CD14-positive monocyte (primary cell): ENCODE measurements at regions not wholly inside any gene's neighbourhood (a gene's known extent, or its start where the extent isn't known, plus 50 kb on each side); places are given as distances from the start of the nearest gene placed in this dataset. TPM values are rescaled to one million over a fixed set of nuclear protein-coding genes. Genes with fewer than 3 reads are reported as not detected.
"Not testable (repeated sequence)": the region's sequence is repeated elsewhere in the genome, so short reads cannot be mapped to it uniquely, and the experiment has no call there.

Source experiments
- DNase-seq, 3 donors: peaks; one replicate each; pipeline ENCODE4 v3.0.0-alpha.2; 2011 to 2022
- H2AFZ ChIP-seq: 2 replicates; pipeline ENCODE4 v1.6.0; 2012; ENCODE audit warnings: mild to moderate bottlenecking, low read depth, low read length, inconsistent platforms; ENCODE audit not compliant: insufficient read depth, poor library complexity, severe bottlenecking
- H3K27ac ChIP-seq, 2 donors: 1 replicate in 1 of 2; 2 replicates in 1 of 2; pipeline ENCODE4 v1.5.1; 2012 to 2013; ENCODE audit warnings: low read length in 2 of 2, control low read depth in 1 of 2, inconsistent platforms in 1 of 2, low read depth in 1 of 2, mild to moderate bottlenecking in 1 of 2
- H3K27me3 ChIP-seq, 2 donors: one replicate each; pipeline versions ENCODE4 v1.6.0 to v1.6.1; 2011 to 2013; ENCODE audit warnings: low read length in 2 of 2; ENCODE audit not compliant: control insufficient read depth in 2 of 2, insufficient read depth in 2 of 2
- H3K36me3 ChIP-seq, 2 donors: replicated peaks in 1 of 2; 1 replicate in 1 of 2; 2 replicates in 1 of 2; pipeline versions ENCODE4 v1.5.1 to v1.6.1; 2012 to 2013; ENCODE audit warnings: low read length in 2 of 2, control low read depth in 1 of 2, inconsistent platforms in 1 of 2, mild to moderate bottlenecking in 1 of 2; ENCODE audit not compliant: insufficient read depth in 2 of 2, control insufficient read depth in 1 of 2
- H3K4me1 ChIP-seq, 2 donors: 1 replicate in 1 of 2; 2 replicates in 1 of 2; pipeline versions ENCODE4 v1.5.1 to v1.6.1; 2012 to 2013; ENCODE audit warnings: low read length in 2 of 2, control low read depth in 1 of 2, inconsistent platforms in 1 of 2, mild to moderate bottlenecking in 1 of 2, moderate library complexity in 1 of 2; ENCODE audit not compliant: insufficient read depth in 2 of 2, control insufficient read depth in 1 of 2
- H3K4me2 ChIP-seq: replicated peaks from 2 replicates; pipeline ENCODE3; 2012; ENCODE audit warnings: low read length, moderate library complexity, mild to moderate bottlenecking; ENCODE audit not compliant: poor library complexity, severe bottlenecking; ENCODE audit errors: extremely low read depth
- H3K4me3 ChIP-seq, 3 experiments: fragments of 200-600 bp in 1 of 3; sonication (generic) in 1 of 3; replicated peaks in 1 of 3; 1 replicate in 2 of 3; 2 replicates in 1 of 3; pipeline ENCODE4 v1.5.1; 2011 to 2013; ENCODE audit warnings: low read length in 3 of 3, mild to moderate bottlenecking in 3 of 3, control low read depth in 2 of 3, low read depth in 2 of 3, inconsistent platforms in 1 of 3, moderate library complexity in 1 of 3
- H3K79me2 ChIP-seq: 2 replicates; pipeline ENCODE4 v1.6.0; 2012; ENCODE audit warnings: mild to moderate bottlenecking, control low read depth, inconsistent platforms, low read length, moderate library complexity; ENCODE audit not compliant: insufficient read depth
- H3K9ac ChIP-seq: 2 replicates; pipeline ENCODE4 v1.6.0; 2017; ENCODE audit warnings: low read length, mild to moderate bottlenecking; ENCODE audit not compliant: insufficient read depth, poor library complexity, severe bottlenecking
- H3K9me3 ChIP-seq, 2 donors: replicated peaks in 1 of 2; 1 replicate in 1 of 2; 2 replicates in 1 of 2; pipeline versions ENCODE4 v1.5.1 to v1.6.1; 2012 to 2013; ENCODE audit warnings: low read length in 2 of 2, control low read depth in 1 of 2; ENCODE audit not compliant: control insufficient read depth in 1 of 2, insufficient read depth in 1 of 2
- H4K20me1 ChIP-seq: 2 replicates; pipeline ENCODE4 v1.6.0; 2012; ENCODE audit warnings: mild to moderate bottlenecking, low read length, control low read depth, moderate library complexity; ENCODE audit not compliant: insufficient read depth
- H3K27ac Mint-ChIP-seq, 7 donors: one replicate each; pipeline ENCODE4 v1.8.0; 2020; ENCODE audit warnings: mild to moderate bottlenecking in 7 of 7, mixed read lengths in 7 of 7, moderate library complexity in 6 of 7, inconsistent platforms in 2 of 7
- H3K27me3 Mint-ChIP-seq, 3 donors: one replicate each; pipeline ENCODE4 v1.8.0; 2021 to 2022; ENCODE audit warnings: low read depth in 3 of 3, mild to moderate bottlenecking in 3 of 3, mixed read lengths in 3 of 3, moderate library complexity in 3 of 3, inconsistent platforms in 1 of 3
- H3K36me3 Mint-ChIP-seq, 2 donors: one replicate each; pipeline ENCODE4 v1.8.0; 2020; ENCODE audit warnings: mixed read lengths in 2 of 2, inconsistent platforms in 1 of 2, mild to moderate bottlenecking in 1 of 2
- H3K4me1 Mint-ChIP-seq: one replicate; pipeline ENCODE4 v1.8.0; 2020; ENCODE audit warnings: mild to moderate bottlenecking, mixed read lengths
- H3K4me3 Mint-ChIP-seq, 2 donors: one replicate each; pipeline ENCODE4 v1.8.0; 2020; ENCODE audit warnings: mild to moderate bottlenecking in 2 of 2, mixed read lengths in 2 of 2, moderate library complexity in 1 of 2
- H3K9me3 Mint-ChIP-seq, 7 donors: one replicate each; pipeline ENCODE4 v1.8.0; 2020 to 2022; ENCODE audit warnings: mixed read lengths in 7 of 7, mild to moderate bottlenecking in 6 of 7, moderate library complexity in 6 of 7, inconsistent platforms in 2 of 7
- WGBS: methylation state at CpG from one replicate; pipeline ENCODE4 v1.1.5; 2013; ENCODE audit warnings: missing lambda C conversion rate; ENCODE audit not compliant: insufficient coverage; 5-methylcytosine and 5-hydroxymethylcytosine counted together
- intact Hi-C, 2 donors: fragments of 100-400 bp; cut with micrococcal nuclease; formaldehyde crosslinking; loops; one replicate each; pipeline versions ENCODE4 v1.15.0 to v1.15.1; 2023
- small RNA-seq: library from RNA; depleted of rRNA; stranded (forward); fragments of <200 nt; gene quantifications from one replicate; pipeline ENCODE3, GENCODE V24; 2012; ENCODE audit warnings: low read depth; ENCODE audit not compliant: insufficient read length

- H3K27me3 Mint-ChIP-seq, H2AFZ ChIP-seq, H3K4me3 ChIP-seq, H3K79me2 ChIP-seq, H3K4me1 ChIP-seq, H3K36me3 Mint-ChIP-seq, H4K20me1 ChIP-seq, DNase-seq, H3K27ac Mint-ChIP-seq, H3K27ac ChIP-seq, H3K4me2 ChIP-seq, H3K36me3 ChIP-seq, H3K4me1 Mint-ChIP-seq, H3K4me3 Mint-ChIP-seq, H3K27me3 ChIP-seq, intact Hi-C loops, H3K9ac ChIP-seq: not testable (repeated sequence)
- peaks cover 8 to 27% of the 10 kb centered on the region in 2 donors for H3K9me3 ChIP-seq
- 39% methylated on average over 1 of the region's 1 CpG for WGBS
- H3K9me3 Mint-ChIP-seq = peaks cover 5 to 31% (median 25%) of the 10 kb centered on the region in 7 donors
Measured at GRCh38 chr21:13435863-13436262, 173.7 kb upstream of the POTED start.

- H2AFZ ChIP-seq, H3K27ac Mint-ChIP-seq: not testable (repeated sequence)
- peaks cover 0 to 17% (median 8%) of the 10 kb centered on the region in 7 donors for H3K9me3 Mint-ChIP-seq
Measured at GRCh38 chr21:13447767-13448166, 161.8 kb upstream of the POTED start.

GRCh38 chr21:13463562-13463961, 146.0 kb upstream of the POTED start:
- H3K4me3 Mint-ChIP-seq, H3K36me3 Mint-ChIP-seq, H3K27ac ChIP-seq, intact Hi-C loops, H4K20me1 ChIP-seq, H3K27me3 Mint-ChIP-seq, H3K9ac ChIP-seq, H3K4me1 ChIP-seq, H3K27ac Mint-ChIP-seq, H3K4me3 ChIP-seq, H3K4me2 ChIP-seq, H2AFZ ChIP-seq, H3K79me2 ChIP-seq, H3K36me3 ChIP-seq, DNase-seq, H3K4me1 Mint-ChIP-seq, H3K27me3 ChIP-seq: not testable (repeated sequence)
- peaks cover 5 to 27% (median 16%) of the 10 kb centered on the region in 7 donors for H3K9me3 Mint-ChIP-seq
- no CpG with 5 or more reads among the region's 5 CpGs for WGBS
- peaks cover 19 to 27% of the 10 kb centered on the region in 2 donors for H3K9me3 ChIP-seq

More at GRCh38 chr21:13447767-13448166, 161.8 kb upstream of the POTED start:
- H3K36me3 Mint-ChIP-seq, H3K4me2 ChIP-seq, H3K27me3 Mint-ChIP-seq, H3K36me3 ChIP-seq, H4K20me1 ChIP-seq, H3K4me1 Mint-ChIP-seq, DNase-seq, intact Hi-C loops, H3K4me3 Mint-ChIP-seq, H3K9ac ChIP-seq, H3K79me2 ChIP-seq, H3K4me3 ChIP-seq, H3K4me1 ChIP-seq, H3K27ac ChIP-seq, H3K27me3 ChIP-seq: not testable (repeated sequence)
- H3K9me3 ChIP-seq = peaks cover 3 to 14% of the 10 kb centered on the region in 2 donors
- WGBS = no CpG with 5 or more reads among the region's 2 CpGs

Small RNAs in the stretch of these regions (small RNA-seq; reads per million reads assigned to genes)
- gene MIR3156-3 = not detected
